ENCODE measurements at regions not wholly inside any gene's neighbourhood (a gene's known extent, or its start where the extent isn't known, plus 50 kb on each side); places are given as distances from the start of the nearest gene placed in this dataset.

GRCh38 chr2:107148055-107148454 lies 262.1 kb upstream of the ST6GAL2 start:
- no peak for TF ChIP-seq REST (IDR thresholded peaks at IDR 0.05; ENCODE audit: insufficient read depth in 1 of 2, low read depth in 2 of 2, low read length in 2 of 2)
- no peak for TF ChIP-seq POLR2AphosphoS5 (IDR thresholded peaks at IDR 0.05; ENCODE audit: low read depth, low read length)
- TF ChIP-seq FOXP2 (optimal IDR thresholded peaks at IDR 0.05; ENCODE audit: borderline replicate concordance, extremely low read depth, extremely low read length, insufficient read depth) = no peak
- no peak for TF ChIP-seq TAF1 (IDR thresholded peaks at IDR 0.05; ENCODE audit: borderline replicate concordance, insufficient read depth, low read length)
- TF ChIP-seq SIN3A (IDR thresholded peaks at IDR 0.05; ENCODE audit: borderline replicate concordance, insufficient read depth, low read length) = no peak
